A673 (cell line): ENCODE measurements at regions not wholly inside any gene's neighbourhood (a gene's known extent, or its start where the extent isn't known, plus 50 kb on each side); places are given as distances from the start of the nearest gene placed in this dataset.

Experiments
- EZH2 ChIP-seq: fragments of 200-600 bp; sonication (generic); IDR thresholded peaks from 2 replicates; pipeline ENCODE4 v1.6.1; 2017; ENCODE audit warnings: borderline replicate concordance, low read depth, mild to moderate bottlenecking, mixed read lengths, antibody characterized with exemption, low read length; ENCODE audit not compliant: poor library complexity, severe bottlenecking
- TF ChIP-seq, protein P1 (sequence below): fragments of 300-800, 200-600 bp; sonication (generic); conservative IDR thresholded peaks from 2 replicates; pipeline ENCODE4 v1.5.1; 2017; ENCODE audit warnings: low read depth, mild to moderate bottlenecking, antibody characterized with exemption, low read length, moderate library complexity, mixed read lengths

DNA sequence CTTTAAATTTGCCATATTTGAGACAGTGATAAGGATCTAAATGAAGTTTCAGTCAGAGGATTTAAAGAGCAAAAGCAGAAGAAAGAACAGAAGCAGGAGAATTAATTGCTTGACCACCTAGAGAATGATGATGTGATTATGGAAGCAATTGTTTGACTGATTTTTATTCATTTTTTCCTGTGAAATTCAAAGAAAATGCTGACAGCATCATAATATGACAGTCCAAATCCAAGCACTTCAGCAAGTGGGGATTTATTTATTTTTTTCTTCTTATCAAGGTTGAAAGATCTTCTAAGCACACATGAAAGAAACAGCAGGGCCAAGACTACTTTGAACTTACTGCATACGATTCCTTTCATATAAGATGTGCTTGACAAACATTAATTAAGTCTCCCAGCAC, 125.2 kb downstream of the BMP2 start:
- TF ChIP-seq, protein P1, sequence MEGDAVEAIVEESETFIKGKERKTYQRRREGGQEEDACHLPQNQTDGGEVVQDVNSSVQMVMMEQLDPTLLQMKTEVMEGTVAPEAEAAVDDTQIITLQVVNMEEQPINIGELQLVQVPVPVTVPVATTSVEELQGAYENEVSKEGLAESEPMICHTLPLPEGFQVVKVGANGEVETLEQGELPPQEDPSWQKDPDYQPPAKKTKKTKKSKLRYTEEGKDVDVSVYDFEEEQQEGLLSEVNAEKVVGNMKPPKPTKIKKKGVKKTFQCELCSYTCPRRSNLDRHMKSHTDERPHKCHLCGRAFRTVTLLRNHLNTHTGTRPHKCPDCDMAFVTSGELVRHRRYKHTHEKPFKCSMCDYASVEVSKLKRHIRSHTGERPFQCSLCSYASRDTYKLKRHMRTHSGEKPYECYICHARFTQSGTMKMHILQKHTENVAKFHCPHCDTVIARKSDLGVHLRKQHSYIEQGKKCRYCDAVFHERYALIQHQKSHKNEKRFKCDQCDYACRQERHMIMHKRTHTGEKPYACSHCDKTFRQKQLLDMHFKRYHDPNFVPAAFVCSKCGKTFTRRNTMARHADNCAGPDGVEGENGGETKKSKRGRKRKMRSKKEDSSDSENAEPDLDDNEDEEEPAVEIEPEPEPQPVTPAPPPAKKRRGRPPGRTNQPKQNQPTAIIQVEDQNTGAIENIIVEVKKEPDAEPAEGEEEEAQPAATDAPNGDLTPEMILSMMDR: no peak
- no peak for TF ChIP-seq EZH2
